ENCODE measurements at regions not wholly inside any gene's neighbourhood (a gene's known extent, or its start where the extent isn't known, plus 50 kb on each side); places are given as distances from the start of the nearest gene placed in this dataset.
"Not testable (repeated sequence)": the region's sequence is repeated elsewhere in the genome, so short reads cannot be mapped to it uniquely, and the experiment has no call there.

GRCh38 chr5:155689406-155689805 lies 637.6 kb upstream of the SGCD start:
- ChIA-PET POLR2A (no interaction called here), CTCF (interaction anchor here (0.5 to 0.6 kb wide), 2 partner anchors 41 to 58 kb away, joined by 3 read pairs; no protein-coding TSS in a partner anchor)
- DNase-seq, result no peak
- Mint-ChIP-seq H3K36me3 (no peaks in the 10 kb centered on the region), H3K4me1 (ENCODE audit: low read depth) (no peaks in the 10 kb centered on the region), H3K27me3 (no peaks in the 10 kb centered on the region), H3K27ac (no peak overlapping the region), H3K4me3 (no peak overlapping the region), H3K9me3 (no peaks in the 10 kb centered on the region)
- intact Hi-C loops (cut with micrococcal nuclease), result no loop called here

GRCh38 chr5:155696362-155696761 lies 630.6 kb upstream of the SGCD start:
- H3K27me3 Mint-ChIP-seq, result no peaks in the 10 kb centered on the region

GRCh38 chr5:155697236-155697635 lies 629.7 kb upstream of the SGCD start:
- no peak overlapping the region for H3K27ac Mint-ChIP-seq
- no peak for DNase-seq
- no peaks in the 10 kb centered on the region for H3K4me1 Mint-ChIP-seq (ENCODE audit: low read depth)
- no peak overlapping the region for H3K4me3 Mint-ChIP-seq
- no peaks in the 10 kb centered on the region for H3K9me3 Mint-ChIP-seq
- no peaks in the 10 kb centered on the region for H3K36me3 Mint-ChIP-seq
- ChIA-PET POLR2A (no interaction called here), CTCF (no interaction called here)
- intact Hi-C loops (cut with micrococcal nuclease), result no loop called here
- no peaks in the 10 kb centered on the region for H3K27me3 Mint-ChIP-seq

More at GRCh38 chr5:155696362-155696761, 630.6 kb upstream of the SGCD start:
- intact Hi-C loops (cut with micrococcal nuclease), result no loop called here
- ChIA-PET CTCF (no interaction called here), POLR2A (no interaction called here)
- Mint-ChIP-seq H3K27ac (no peak overlapping the region), H3K36me3 (no peaks in the 10 kb centered on the region), H3K4me1 (ENCODE audit: low read depth) (no peaks in the 10 kb centered on the region), H3K9me3 (no peaks in the 10 kb centered on the region), H3K4me3 (no peak overlapping the region)
- DNase-seq, result no peak

- Mint-ChIP-seq H3K27me3 (no peaks in the 10 kb centered on the region), H3K27ac (no peak overlapping the region), H3K4me1 (ENCODE audit: low read depth) (no peaks in the 10 kb centered on the region), H3K4me3 (no peak overlapping the region), H3K36me3 (no peaks in the 10 kb centered on the region), H3K9me3 (no peaks in the 10 kb centered on the region)
- no peak for DNase-seq
- intact Hi-C loops (cut with micrococcal nuclease), result no loop called here
- ChIA-PET CTCF (no interaction called here), POLR2A (no interaction called here)
Observed at GRCh38 chr5:155699385-155699784, 627.6 kb upstream of the SGCD start.

GRCh38 chr5:155700333-155700732 lies 626.6 kb upstream of the SGCD start:
- ChIA-PET CTCF (no interaction called here), POLR2A (no interaction called here)
- Mint-ChIP-seq H3K27me3 (no peaks in the 10 kb centered on the region), H3K4me3 (no peak overlapping the region), H3K36me3 (no peaks in the 10 kb centered on the region), H3K4me1 (ENCODE audit: low read depth) (no peaks in the 10 kb centered on the region), H3K9me3 (no peaks in the 10 kb centered on the region), H3K27ac (no peak overlapping the region)
- intact Hi-C loops (cut with micrococcal nuclease), result no loop called here
- no peak for DNase-seq

- ChIA-PET CTCF (no interaction called here), POLR2A (no interaction called here)
- H3K9me3 Mint-ChIP-seq, result peaks cover 6% of the 10 kb centered on the region
- H3K4me1 Mint-ChIP-seq (ENCODE audit: low read depth), result no peaks in the 10 kb centered on the region
- no peak overlapping the region for H3K27ac Mint-ChIP-seq
- intact Hi-C loops (cut with micrococcal nuclease), result no loop called here
- no peaks in the 10 kb centered on the region for H3K27me3 Mint-ChIP-seq
- no peaks in the 10 kb centered on the region for H3K36me3 Mint-ChIP-seq
- DNase-seq, result no peak
- H3K4me3 Mint-ChIP-seq, result no peak overlapping the region
Observed at GRCh38 chr5:155711882-155712281, 615.1 kb upstream of the SGCD start.

GRCh38 chr5:155714435-155714834 lies 612.5 kb upstream of the SGCD start:
- CTCF ChIA-PET; DNase-seq; intact Hi-C loops (cut with micrococcal nuclease); H3K4me3 Mint-ChIP-seq; H3K36me3 Mint-ChIP-seq; POLR2A ChIA-PET; H3K27ac Mint-ChIP-seq; H3K27me3 Mint-ChIP-seq; H3K9me3 Mint-ChIP-seq; H3K4me1 Mint-ChIP-seq (ENCODE audit: low read depth): not testable (repeated sequence)

GRCh38 chr5:155726267-155726666 lies 600.7 kb upstream of the SGCD start:
- Mint-ChIP-seq H3K9me3 (no peaks in the 10 kb centered on the region), H3K4me3 (no peak overlapping the region), H3K36me3 (no peaks in the 10 kb centered on the region), H3K27ac (no peak overlapping the region), H3K4me1 (ENCODE audit: low read depth) (no peaks in the 10 kb centered on the region), H3K27me3 (peaks cover 48% of the 10 kb centered on the region)
- POLR2A ChIA-PET, result no interaction called here
- intact Hi-C loops (cut with micrococcal nuclease), result no loop called here
- CTCF ChIA-PET, result no interaction called here
- no peak for DNase-seq

- Mint-ChIP-seq H3K27me3 (peaks cover 49% of the 10 kb centered on the region), H3K27ac (no peak overlapping the region), H3K4me3 (no peak overlapping the region), H3K36me3 (no peaks in the 10 kb centered on the region), H3K9me3 (no peaks in the 10 kb centered on the region), H3K4me1 (ENCODE audit: low read depth) (no peaks in the 10 kb centered on the region)
- intact Hi-C loops (cut with micrococcal nuclease), result no loop called here
- DNase-seq, result no peak
- ChIA-PET POLR2A (no interaction called here), CTCF (no interaction called here)
Observed at GRCh38 chr5:155727512-155728145, 599.3 kb upstream of the SGCD start.

- no peaks in the 10 kb centered on the region for H3K4me1 Mint-ChIP-seq (ENCODE audit: low read depth)
- ChIA-PET CTCF (no interaction called here), POLR2A (no interaction called here)
- no peak overlapping the region for H3K27ac Mint-ChIP-seq
- DNase-seq, result no peak
- H3K36me3 Mint-ChIP-seq, result no peaks in the 10 kb centered on the region
- intact Hi-C loops (cut with micrococcal nuclease), result no loop called here
- H3K27me3 Mint-ChIP-seq, result peaks cover 49% of the 10 kb centered on the region
- H3K4me3 Mint-ChIP-seq, result no peak overlapping the region
- H3K9me3 Mint-ChIP-seq, result no peaks in the 10 kb centered on the region
Observed at GRCh38 chr5:155728146-155728856, 598.7 kb upstream of the SGCD start.

- ChIA-PET CTCF (no interaction called here), POLR2A (no interaction called here)
- H3K4me3 Mint-ChIP-seq, result no peak overlapping the region
- no peaks in the 10 kb centered on the region for H3K36me3 Mint-ChIP-seq
- no peaks in the 10 kb centered on the region for H3K9me3 Mint-ChIP-seq
- DNase-seq, result no peak
- H3K4me1 Mint-ChIP-seq (ENCODE audit: low read depth), result no peaks in the 10 kb centered on the region
- intact Hi-C loops (cut with micrococcal nuclease), result no loop called here
- H3K27me3 Mint-ChIP-seq, result peaks cover 49% of the 10 kb centered on the region
- no peak overlapping the region for H3K27ac Mint-ChIP-seq
Observed at GRCh38 chr5:155728857-155729683, 597.9 kb upstream of the SGCD start.

- no peaks in the 10 kb centered on the region for H3K9me3 Mint-ChIP-seq
- H3K4me3 Mint-ChIP-seq, result no peak overlapping the region
- H3K27me3 Mint-ChIP-seq, result peaks cover 49% of the 10 kb centered on the region
- intact Hi-C loops (cut with micrococcal nuclease), result no loop called here
- DNase-seq, result no peak
- POLR2A ChIA-PET, result no interaction called here
- no peak overlapping the region for H3K27ac Mint-ChIP-seq
- H3K4me1 Mint-ChIP-seq (ENCODE audit: low read depth), result no peaks in the 10 kb centered on the region
- no peaks in the 10 kb centered on the region for H3K36me3 Mint-ChIP-seq
- CTCF ChIA-PET, result no interaction called here
Observed at GRCh38 chr5:155729684-155730059, 597.3 kb upstream of the SGCD start.

All from activated CD4-positive, alpha-beta memory T cell treated with anti-CD3 and anti-CD28 coated beads for 36 hours (primary cell).